Activated CD8-positive, alpha-beta memory T cell treated with anti-CD3 and anti-CD28 coated beads for 24 hours (primary cell): ENCODE measurements at regions not wholly inside any gene's neighbourhood (a gene's known extent, or its start where the extent isn't known, plus 50 kb on each side); places are given as distances from the start of the nearest gene placed in this dataset.
"Not testable (repeated sequence)": the region's sequence is repeated elsewhere in the genome, so short reads cannot be mapped to it uniquely, and the experiment has no call there.

Experiments
- DNase-seq: peaks from one replicate; pipeline ENCODE4 v3.0.0-alpha.2; 2020

GRCh38 chr20:1810572-1810925 is 84.7 kb upstream of the SIRPA start:
- no peak for DNase-seq

- DNase-seq: no peak
Observed at GRCh38 chr20:1809611-1810510, 85.3 kb upstream of the SIRPA start.

- no peak for DNase-seq
Observed at GRCh38 chr20:1809131-1809572, 86.1 kb upstream of the SIRPA start.

GRCh38 chr20:1808101-1808500 is 87.1 kb upstream of the SIRPA start:
- no peak for DNase-seq

- no peak for DNase-seq
Observed at GRCh38 chr20:1807394-1807793, 87.8 kb upstream of the SIRPA start.

- DNase-seq: no peak
Observed at GRCh38 chr20:1806456-1806855, 88.8 kb upstream of the SIRPA start.

GRCh38 chr20:1805816-1806215 is 89.4 kb upstream of the SIRPA start:
- no peak for DNase-seq

- DNase-seq: no peak
Observed at GRCh38 chr20:1805161-1805581, 90.0 kb upstream of the SIRPA start.

GRCh38 chr20:1804554-1804956 is 90.7 kb upstream of the SIRPA start:
- no peak for DNase-seq

- DNase-seq: no peak
Observed at GRCh38 chr20:1803932-1804501, 91.2 kb upstream of the SIRPA start.

- DNase-seq: no peak
Observed at GRCh38 chr20:1803061-1803931, 91.9 kb upstream of the SIRPA start.

GRCh38 chr20:1802385-1803060 is 92.7 kb upstream of the SIRPA start:
- DNase-seq: peak; percentile 69

GRCh38 chr20:1801929-1802306 is 93.3 kb upstream of the SIRPA start:
- no peak for DNase-seq

GRCh38 chr20:1801225-1801928 is 93.8 kb upstream of the SIRPA start:
- no peak for DNase-seq

GRCh38 chr20:1800777-1801176 is 94.4 kb upstream of the SIRPA start:
- no peak for DNase-seq

- DNase-seq: no peak
Observed at GRCh38 chr20:1800180-1800579, 95.0 kb upstream of the SIRPA start.

GRCh38 chr20:1799746-1800145 is 95.5 kb upstream of the SIRPA start:
- DNase-seq: not testable (repeated sequence)

- DNase-seq: no peak
Observed at GRCh38 chr20:1798982-1799381, 96.2 kb upstream of the SIRPA start.

GRCh38 chr20:1793821-1794220 is 101.4 kb upstream of the SIRPA start:
- no peak for DNase-seq

GRCh38 chr20:1792274-1792673 is 102.9 kb upstream of the SIRPA start:
- DNase-seq: no peak

- no peak for DNase-seq
Observed at GRCh38 chr20:1790386-1790785, 104.8 kb upstream of the SIRPA start.

- DNase-seq: no peak
Observed at GRCh38 chr20:1788044-1788443, 107.2 kb upstream of the SIRPA start.
